H9 (cell line): ENCODE measurements at regions not wholly inside any gene's neighbourhood (a gene's known extent, or its start where the extent isn't known, plus 50 kb on each side); places are given as distances from the start of the nearest gene placed in this dataset.

Source experiments
- DNase-seq: peaks from one replicate; pipeline ENCODE4 v3.0.0-alpha.2; 2017
- H2AFZ ChIP-seq: one replicate; pipeline ENCODE4 v1.6.1; 2013; ENCODE audit warnings: mild to moderate bottlenecking, low read length, control low read depth, moderate library complexity
- H2AK5ac ChIP-seq: 2 replicates; pipeline ENCODE4 v1.6.1; 2013; ENCODE audit warnings: low read length, control low read depth, mixed read lengths; ENCODE audit not compliant: insufficient read length
- H2BK120ac ChIP-seq: one replicate; pipeline ENCODE4 v1.6.1; 2013; ENCODE audit warnings: low read depth, mild to moderate bottlenecking, low read length, control low read depth, inconsistent platforms; ENCODE audit not compliant: poor library complexity, severe bottlenecking
- H2BK12ac ChIP-seq: 2 replicates; pipeline ENCODE4 v1.6.1; 2013; ENCODE audit warnings: low read length, control low read depth, mixed read lengths, low read depth; ENCODE audit not compliant: insufficient read length
- H2BK15ac ChIP-seq: 2 replicates; pipeline ENCODE4 v1.6.1; 2013; ENCODE audit warnings: low read depth, low read length, control low read depth
- H2BK20ac ChIP-seq: one replicate; pipeline ENCODE4 v1.6.1; 2013; ENCODE audit warnings: low read depth, mild to moderate bottlenecking, low read length, control low read depth, inconsistent platforms; ENCODE audit not compliant: poor library complexity, severe bottlenecking
- H2BK5ac ChIP-seq: 2 replicates; pipeline ENCODE4 v1.6.1; 2013; ENCODE audit warnings: low read length, control low read depth, mixed read lengths; ENCODE audit not compliant: insufficient read length
- H3K14ac ChIP-seq: 2 replicates; pipeline ENCODE4 v1.6.1; 2013; ENCODE audit warnings: low read length, control low read depth; ENCODE audit not compliant: insufficient read depth
- H3K18ac ChIP-seq: 2 replicates; pipeline ENCODE4 v1.6.1; 2013; ENCODE audit warnings: low read depth, mild to moderate bottlenecking, mixed read lengths, low read length, control low read depth; ENCODE audit not compliant: insufficient read length
- H3K23ac ChIP-seq: 2 replicates; pipeline ENCODE4 v1.6.1; 2013; ENCODE audit warnings: low read length, control low read depth, mixed read lengths, low read depth; ENCODE audit not compliant: insufficient read length
- H3K23me2 ChIP-seq: 2 replicates; pipeline ENCODE4 v1.6.1; 2013; ENCODE audit warnings: low read depth, mild to moderate bottlenecking, mixed read lengths, low read length, control low read depth; ENCODE audit not compliant: insufficient read length, poor library complexity, severe bottlenecking
- H3K27ac ChIP-seq: 2 replicates; pipeline ENCODE4 v1.5.1; 2013; ENCODE audit warnings: low read length, control low read depth, mixed read lengths, low read depth; ENCODE audit not compliant: insufficient read length
- H3K27me3 ChIP-seq: 2 replicates; pipeline ENCODE4 v1.6.1; 2013; ENCODE audit warnings: low read length, control low read depth, inconsistent platforms; ENCODE audit not compliant: insufficient read depth
- H3K4ac ChIP-seq: 2 replicates; pipeline ENCODE4 v1.6.1; 2013; ENCODE audit warnings: low read depth, mild to moderate bottlenecking, control low read depth, inconsistent platforms, low read length, moderate library complexity
- H3K4me1 ChIP-seq: 2 replicates; pipeline ENCODE4 v1.6.1; 2013; ENCODE audit warnings: low read length, control low read depth, inconsistent platforms; ENCODE audit not compliant: insufficient read depth
- H3K4me2 ChIP-seq: 2 replicates; pipeline ENCODE4 v1.6.1; 2013; ENCODE audit warnings: low read length, control low read depth, mixed read lengths; ENCODE audit not compliant: insufficient read length, insufficient read depth
- H3K56ac ChIP-seq: 2 replicates; pipeline ENCODE4 v1.6.1; 2013; ENCODE audit warnings: low read depth, mild to moderate bottlenecking, mixed read lengths, low read length, control low read depth; ENCODE audit not compliant: insufficient read length
- H3K79me1 ChIP-seq: 2 replicates; pipeline ENCODE4 v1.6.1; 2013; ENCODE audit warnings: low read depth, mild to moderate bottlenecking, moderate library complexity, low read length, control low read depth, inconsistent platforms; ENCODE audit not compliant: insufficient read depth, poor library complexity, severe bottlenecking
- H3K79me2 ChIP-seq: 2 replicates; pipeline ENCODE4 v1.6.1; 2013; ENCODE audit warnings: low read length, control low read depth, inconsistent platforms; ENCODE audit not compliant: insufficient read depth
- H3K9ac ChIP-seq: 2 replicates; pipeline ENCODE4 v1.6.1; 2013; ENCODE audit warnings: low read length, control low read depth, mixed read lengths; ENCODE audit not compliant: insufficient read length; ENCODE audit errors: extremely low read depth
- H3K9me3 ChIP-seq: one replicate; pipeline ENCODE4 v1.6.1; 2013; ENCODE audit warnings: low read depth, low read length, inconsistent platforms; ENCODE audit not compliant: control insufficient read depth
- H3T11ph ChIP-seq: one replicate; pipeline ENCODE4 v1.6.1; 2013; ENCODE audit warnings: mild to moderate bottlenecking, low read length, control low read depth, inconsistent platforms
- H4K20me1 ChIP-seq: one replicate; pipeline ENCODE4 v1.6.1; 2013; ENCODE audit not compliant: control insufficient read depth, insufficient read length, insufficient read depth
- H4K5ac ChIP-seq: 2 replicates; pipeline ENCODE4 v1.6.1; 2013; ENCODE audit warnings: low read depth, mild to moderate bottlenecking, mixed read lengths, low read length, control low read depth; ENCODE audit not compliant: insufficient read length
- H4K8ac ChIP-seq: replicated peaks from 2 replicates; pipeline ENCODE4 v1.6.1; 2013; ENCODE audit warnings: low read length, control low read depth, mixed read lengths, low read depth; ENCODE audit not compliant: insufficient read length
- H4K91ac ChIP-seq: 2 replicates; pipeline ENCODE4 v1.6.1; 2013; ENCODE audit warnings: low read depth, mild to moderate bottlenecking, moderate library complexity, mixed read lengths, low read length, control low read depth; ENCODE audit not compliant: insufficient read length
- H3K27ac Mint-ChIP-seq, 3 experiments: 2 replicates in 2 of 3; 3 replicates in 1 of 3; pipeline ENCODE4 v1.8.0; 2020 to 2021; ENCODE audit warnings: mixed read lengths in 3 of 3, mild to moderate bottlenecking in 1 of 3, moderate library complexity in 1 of 3
- H3K27me3 Mint-ChIP-seq: 2 replicates; pipeline ENCODE4 v1.8.0; 2021; ENCODE audit warnings: low read depth, mild to moderate bottlenecking, moderate library complexity, mixed read lengths
- H3K36me3 Mint-ChIP-seq, 3 experiments: 2 replicates in 2 of 3; 3 replicates in 1 of 3; pipeline ENCODE4 v1.8.0; 2020 to 2021; ENCODE audit warnings: low read depth in 3 of 3, mixed read lengths in 3 of 3; ENCODE audit not compliant: insufficient read depth in 1 of 3
- H3K4me1 Mint-ChIP-seq, 2 experiments: 2 replicates each; pipeline ENCODE4 v1.8.0; 2020; ENCODE audit warnings: mixed read lengths in 2 of 2
- H3K4me3 Mint-ChIP-seq, 2 experiments: 2 replicates in 1 of 2; 3 replicates in 1 of 2; pipeline ENCODE4 v1.8.0; 2020 to 2021; ENCODE audit warnings: mild to moderate bottlenecking in 2 of 2, mixed read lengths in 2 of 2, moderate library complexity in 1 of 2
- H3K9me3 Mint-ChIP-seq, 2 experiments: 2 replicates in 1 of 2; 3 replicates in 1 of 2; pipeline ENCODE4 v1.8.0; 2020; ENCODE audit warnings: mild to moderate bottlenecking in 2 of 2, mixed read lengths in 2 of 2, moderate library complexity in 1 of 2
- CTCF ChIP-seq: fragments of 200-600 bp; sonication (generic); conservative IDR thresholded peaks from 3 replicates; pipeline ENCODE4 v1.8.0; 2021; ENCODE audit warnings: antibody characterized with exemption, mild to moderate bottlenecking
- WGBS: extraction: QIAGEN DNeasy Blood & Tissue Kit; methylation state at CpG from one replicate; pipeline ENCODE4 v1.1.7; 2013; ENCODE audit warnings: missing lambda C conversion rate, low lambda C conversion rate, mixed read lengths; ENCODE audit not compliant: insufficient read length; ENCODE audit errors: extremely low coverage; 5-methylcytosine and 5-hydroxymethylcytosine counted together

DNA sequence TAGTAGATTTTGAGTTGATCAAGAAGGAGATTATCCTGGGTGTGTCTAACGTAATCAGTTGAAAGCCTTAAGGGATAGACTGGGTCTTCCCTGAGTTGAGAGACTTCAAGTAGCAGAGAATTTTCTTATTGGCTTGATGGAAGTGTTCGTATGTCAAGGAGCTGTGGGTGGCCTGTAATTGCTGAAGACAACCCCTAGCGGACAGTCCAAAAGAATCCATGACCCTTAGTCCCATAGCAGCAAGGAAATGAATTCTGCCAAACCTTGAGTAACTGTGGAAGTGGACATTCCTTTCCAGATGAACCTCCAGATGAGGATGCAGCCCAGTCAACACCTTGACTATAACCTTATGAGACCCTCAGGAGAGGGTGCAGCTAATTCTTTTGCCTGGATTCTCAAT is 786.3 kb downstream of the SOCS6 start:
- H3K4me2 ChIP-seq = no peak overlapping the region
- H4K91ac ChIP-seq = no peak overlapping the region
- no peak overlapping the region for H3T11ph ChIP-seq
- Mint-ChIP-seq H3K4me1 (no peaks in the 10 kb centered on the region), H3K27me3 (peaks cover 4% of the 10 kb centered on the region; the same call in 1 of the 2 replicates), H3K9me3 (no peaks in the 10 kb centered on the region), H3K4me3 (no peak overlapping the region), H3K36me3 (no peaks in the 10 kb centered on the region), H3K27ac (no peak overlapping the region)
- no peak overlapping the region for H2BK120ac ChIP-seq
- H3K79me2 ChIP-seq = no peaks in the 10 kb centered on the region
- H3K4ac ChIP-seq = no peak overlapping the region
- H3K27ac ChIP-seq = no peak overlapping the region
- no peaks in the 10 kb centered on the region for H4K20me1 ChIP-seq
- H2AK5ac ChIP-seq = no peak overlapping the region
- no peak overlapping the region for H2AFZ ChIP-seq
- H3K27me3 ChIP-seq = no peaks in the 10 kb centered on the region
- no peak overlapping the region for H3K56ac ChIP-seq
- H3K23me2 ChIP-seq = no peaks in the 10 kb centered on the region
- DNase-seq = no peak
- H2BK5ac ChIP-seq = no peak overlapping the region
- no peak overlapping the region for H4K5ac ChIP-seq
- H3K4me1 ChIP-seq = no peaks in the 10 kb centered on the region
- no peak overlapping the region for H3K9ac ChIP-seq
- H3K14ac ChIP-seq = no peak overlapping the region
- no CpG with 5 or more reads among the region's 3 CpGs for WGBS
- no peak overlapping the region for H2BK15ac ChIP-seq
- H3K23ac ChIP-seq = no peak overlapping the region
- no peaks in the 10 kb centered on the region for H3K9me3 ChIP-seq
- H3K79me1 ChIP-seq = no peaks in the 10 kb centered on the region
- no peak overlapping the region for H4K8ac ChIP-seq
- no peak overlapping the region for H2BK12ac ChIP-seq
- no peak overlapping the region for H2BK20ac ChIP-seq
- TF ChIP-seq CTCF = peak; percentile 44; the same call in 2 of the 3 replicates
- H3K18ac ChIP-seq = no peak overlapping the region
